ENCODE measurements at regions not wholly inside any gene's neighbourhood (a gene's known extent, or its start where the extent isn't known, plus 50 kb on each side); places are given as distances from the start of the nearest gene placed in this dataset.

GRCh38 chr2:2825516-2826208 lies 494.6 kb upstream of the MYT1L start:
- DNase-seq: no peak

- DNase-seq: no peak
Measured at GRCh38 chr2:2825062-2825461, 494.0 kb upstream of the MYT1L start.

- DNase-seq: no peak
Measured at GRCh38 chr2:2824588-2824987, 493.5 kb upstream of the MYT1L start.

GRCh38 chr2:2823061-2823753 lies 492.1 kb upstream of the MYT1L start:
- no peak for DNase-seq

GRCh38 chr2:2822143-2822542 lies 491.1 kb upstream of the MYT1L start:
- DNase-seq: no peak

- no peak for DNase-seq
Measured at GRCh38 chr2:2812648-2813047, 481.6 kb upstream of the MYT1L start.

GRCh38 chr2:2812117-2812516 lies 481.0 kb upstream of the MYT1L start:
- DNase-seq: no peak

GRCh38 chr2:2810504-2810903 lies 479.4 kb upstream of the MYT1L start:
- no peak for DNase-seq

- DNase-seq: no peak
Measured at GRCh38 chr2:2809771-2810170, 478.7 kb upstream of the MYT1L start.

GRCh38 chr2:2808551-2809058 lies 477.5 kb upstream of the MYT1L start:
- no peak for DNase-seq

- no peak for DNase-seq
Measured at GRCh38 chr2:2806711-2807110, 475.6 kb upstream of the MYT1L start.

- DNase-seq: no peak
Measured at GRCh38 chr2:2805263-2805662, 474.2 kb upstream of the MYT1L start.

GRCh38 chr2:2804528-2804927 lies 473.5 kb upstream of the MYT1L start:
- DNase-seq: no peak

- DNase-seq: no peak
Measured at GRCh38 chr2:2801458-2801857, 470.4 kb upstream of the MYT1L start.

- no peak for DNase-seq
Measured at GRCh38 chr2:2800697-2801096, 469.6 kb upstream of the MYT1L start.

- DNase-seq: no peak
Measured at GRCh38 chr2:2800001-2800400, 468.9 kb upstream of the MYT1L start.

- DNase-seq: no peak
Measured at GRCh38 chr2:2799151-2799697, 468.1 kb upstream of the MYT1L start.

GRCh38 chr2:2798337-2798736 lies 467.3 kb upstream of the MYT1L start:
- no peak for DNase-seq

- no peak for DNase-seq
Measured at GRCh38 chr2:2797797-2798196, 466.7 kb upstream of the MYT1L start.

GRCh38 chr2:2796207-2796606 lies 465.1 kb upstream of the MYT1L start:
- no peak for DNase-seq

- DNase-seq: no peak
Measured at GRCh38 chr2:2795438-2796091, 464.5 kb upstream of the MYT1L start.

GRCh38 chr2:2793925-2794560 lies 463.0 kb upstream of the MYT1L start:
- DNase-seq: no peak

- DNase-seq: no peak
Measured at GRCh38 chr2:2793514-2793913, 462.4 kb upstream of the MYT1L start.

Measured in fibroblast of skin of abdomen (primary cell).